ENCODE measurements at regions not wholly inside any gene's neighbourhood (a gene's known extent, or its start where the extent isn't known, plus 50 kb on each side); places are given as distances from the start of the nearest gene placed in this dataset.

- no peak for DNase-seq (ENCODE audit: low spot score)
- TF ChIP-seq CTCF (IDR thresholded peaks at IDR 0.05; ENCODE audit: extremely low read depth, insufficient read depth, missing control alignments), result no peak
- in situ Hi-C loops (cut with MboI; ENCODE audit: low pct_unique_long_range_greater_than_20kb, low sequenced_read_pairs, unreplicated experiment), result no loop called here
These were observed 444.9 kb upstream of the TBL1XR1 start for GRCh38 chr3:177642042-177642803.

- in situ Hi-C loops (cut with MboI; ENCODE audit: low pct_unique_long_range_greater_than_20kb, low sequenced_read_pairs, unreplicated experiment), result no loop called here
- no peak for DNase-seq (ENCODE audit: low spot score)
- TF ChIP-seq CTCF (IDR thresholded peaks at IDR 0.05; ENCODE audit: extremely low read depth, insufficient read depth, missing control alignments), result no peak
These were observed 445.5 kb upstream of the TBL1XR1 start for GRCh38 chr3:177642804-177643125.

- DNase-seq (ENCODE audit: low spot score), result no peak
- no peak for TF ChIP-seq CTCF (IDR thresholded peaks at IDR 0.05; ENCODE audit: extremely low read depth, insufficient read depth, missing control alignments)
- in situ Hi-C loops (cut with MboI; ENCODE audit: low pct_unique_long_range_greater_than_20kb, low sequenced_read_pairs, unreplicated experiment), result no loop called here
These were observed 449.5 kb upstream of the TBL1XR1 start for GRCh38 chr3:177646749-177647148.

- no peak for TF ChIP-seq CTCF (IDR thresholded peaks at IDR 0.05; ENCODE audit: extremely low read depth, insufficient read depth, missing control alignments)
- in situ Hi-C loops (cut with MboI; ENCODE audit: low pct_unique_long_range_greater_than_20kb, low sequenced_read_pairs, unreplicated experiment), result no loop called here
- DNase-seq (ENCODE audit: low spot score), result no peak
These were observed 450.1 kb upstream of the TBL1XR1 start for GRCh38 chr3:177647341-177647740.

- no peak for DNase-seq (ENCODE audit: low spot score)
- no peak for TF ChIP-seq CTCF (IDR thresholded peaks at IDR 0.05; ENCODE audit: extremely low read depth, insufficient read depth, missing control alignments)
- in situ Hi-C loops (cut with MboI; ENCODE audit: low pct_unique_long_range_greater_than_20kb, low sequenced_read_pairs, unreplicated experiment), result no loop called here
These were observed 450.6 kb upstream of the TBL1XR1 start for GRCh38 chr3:177647876-177648275.

- DNase-seq (ENCODE audit: low spot score), result no peak
- in situ Hi-C loops (cut with MboI; ENCODE audit: low pct_unique_long_range_greater_than_20kb, low sequenced_read_pairs, unreplicated experiment), result no loop called here
- TF ChIP-seq CTCF (IDR thresholded peaks at IDR 0.05; ENCODE audit: extremely low read depth, insufficient read depth, missing control alignments), result no peak
These were observed 455.4 kb upstream of the TBL1XR1 start for GRCh38 chr3:177652556-177653291.
